GM21825 (cell line): ENCODE measurements at regions not wholly inside any gene's neighbourhood (a gene's known extent, or its start where the extent isn't known, plus 50 kb on each side); places are given as distances from the start of the nearest gene placed in this dataset.

Experiments
- ATAC-seq: cut with Tn5 transposase; IDR thresholded peaks from one replicate; pipeline ENCODE4 v1.9.1; 2021; ENCODE audit warnings: mild to moderate bottlenecking, moderate library complexity; ENCODE audit not compliant: unreplicated experiment

DNA sequence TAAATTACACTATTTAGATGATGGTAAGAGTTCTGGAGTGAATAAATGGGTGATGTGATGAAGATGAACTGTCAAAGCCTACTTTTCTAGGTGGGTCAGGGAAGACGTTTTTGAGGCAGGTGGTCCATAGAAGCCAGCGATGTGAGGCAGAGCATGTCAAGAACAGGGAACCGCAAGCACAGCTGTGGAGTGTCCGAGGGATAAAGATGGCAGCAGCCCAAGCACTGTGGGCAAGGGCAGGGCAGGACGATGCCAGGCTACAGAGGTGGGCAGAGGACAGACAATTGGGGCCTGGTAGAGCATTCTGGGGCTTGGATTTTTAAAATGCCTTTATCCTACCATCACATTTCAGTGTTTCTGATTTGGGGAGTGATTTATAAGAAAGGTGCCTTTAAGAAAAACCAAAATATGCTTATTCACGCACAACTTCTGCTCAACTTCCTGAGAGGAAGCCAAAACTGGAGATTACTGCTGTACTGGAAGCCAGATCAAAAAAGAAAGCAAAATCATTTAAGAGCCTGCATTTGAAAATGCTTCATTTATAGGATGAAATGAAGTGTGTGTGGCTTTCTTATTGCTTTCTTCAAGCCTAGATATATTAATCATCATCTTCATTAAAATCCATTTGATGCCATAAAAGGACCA lies 119.0 kb upstream of the WDR17 start:
- ATAC-seq: no peak

DNA sequence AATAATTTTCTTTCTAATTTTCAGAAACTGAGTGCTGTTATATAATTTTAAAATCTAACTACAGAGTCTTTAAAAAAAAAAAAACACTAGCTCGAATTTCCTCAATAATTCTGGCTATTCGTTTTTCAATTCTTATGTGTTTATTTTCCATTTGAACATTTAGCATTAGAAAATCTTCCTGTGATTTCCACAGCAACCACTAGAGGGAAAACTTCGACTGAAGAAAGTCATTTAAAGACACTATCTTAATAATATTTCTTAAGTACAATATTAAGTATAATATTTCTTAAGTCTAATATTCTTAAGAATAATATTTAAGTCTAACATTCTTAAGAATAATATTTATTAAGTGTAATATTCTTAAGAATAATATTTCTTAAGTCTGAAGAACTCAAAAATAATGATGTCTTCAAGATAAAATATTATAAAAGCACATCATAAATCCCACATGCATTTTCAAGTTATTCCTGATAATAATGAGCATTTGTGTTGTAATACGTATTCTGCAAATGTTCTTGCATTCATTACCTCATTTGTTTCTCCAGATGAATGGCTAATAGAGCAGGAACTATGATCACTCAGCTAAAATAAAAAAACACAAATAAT lies 118.4 kb upstream of the WDR17 start:
- ATAC-seq: no peak

DNA sequence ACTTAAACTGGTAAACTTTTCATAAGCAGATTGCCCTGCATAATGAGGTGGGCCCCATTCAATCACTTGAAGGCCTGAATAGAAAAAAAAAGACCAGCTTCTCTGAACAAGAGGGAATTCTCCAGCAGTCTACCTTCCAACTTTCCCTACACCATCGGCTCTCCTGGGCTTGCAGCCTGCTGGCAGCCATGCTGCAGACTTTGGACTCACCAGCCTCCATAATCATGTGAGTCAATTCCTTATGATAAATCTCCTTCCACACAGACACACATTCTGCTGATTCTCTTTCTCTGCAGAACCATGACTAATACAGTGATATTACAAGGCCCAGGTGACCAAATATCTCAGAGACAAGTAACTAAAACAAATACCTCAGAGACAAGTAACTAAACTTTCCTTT lies 113.8 kb upstream of the WDR17 start:
- ATAC-seq: no peak

DNA sequence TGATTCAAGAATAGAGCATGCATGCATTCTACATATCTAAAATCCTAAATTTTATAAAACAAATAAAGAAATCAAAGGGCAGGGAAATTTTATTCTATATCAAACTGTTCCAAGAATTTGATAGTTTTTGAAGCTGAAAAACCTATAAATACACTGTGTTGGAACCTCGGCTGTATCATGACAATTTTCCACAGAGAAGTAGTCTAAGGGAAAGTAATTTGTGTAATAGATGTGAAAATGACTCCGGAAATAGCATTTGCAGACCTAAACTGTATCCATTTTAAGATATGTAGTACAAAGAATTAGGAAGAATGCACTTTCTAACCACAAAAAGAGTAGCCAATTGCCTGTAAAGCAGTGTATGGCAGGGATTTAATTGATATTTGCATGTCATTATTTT lies 112.5 kb upstream of the WDR17 start:
- ATAC-seq: no peak

DNA sequence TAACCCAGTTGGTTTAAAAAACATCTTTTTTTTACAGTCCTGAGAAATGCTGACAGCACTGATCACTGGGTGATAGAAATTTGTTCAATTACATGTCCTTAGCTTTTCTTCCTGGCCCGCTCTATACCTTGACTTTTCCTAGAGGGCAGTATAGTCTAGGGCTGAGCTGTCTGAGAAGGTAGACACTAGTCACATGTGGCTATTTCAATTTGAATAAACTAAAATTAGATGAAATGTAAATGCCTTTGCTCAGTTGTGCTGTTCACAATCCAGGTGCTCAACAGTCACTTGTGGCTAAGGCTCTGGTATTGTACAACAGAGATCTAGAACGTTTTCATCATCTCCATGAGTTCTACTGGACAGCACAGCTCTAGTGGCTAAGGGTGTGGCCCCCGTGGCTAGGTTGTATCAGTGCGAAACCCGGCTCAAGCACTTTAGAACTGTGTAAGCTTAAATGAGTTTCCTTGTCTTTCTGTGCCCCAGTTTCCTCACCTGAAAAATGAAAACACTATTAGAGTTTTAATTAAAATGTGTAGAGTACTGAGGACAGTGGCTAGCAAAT lies 111.6 kb upstream of the WDR17 start:
- ATAC-seq: peak; percentile 85

DNA sequence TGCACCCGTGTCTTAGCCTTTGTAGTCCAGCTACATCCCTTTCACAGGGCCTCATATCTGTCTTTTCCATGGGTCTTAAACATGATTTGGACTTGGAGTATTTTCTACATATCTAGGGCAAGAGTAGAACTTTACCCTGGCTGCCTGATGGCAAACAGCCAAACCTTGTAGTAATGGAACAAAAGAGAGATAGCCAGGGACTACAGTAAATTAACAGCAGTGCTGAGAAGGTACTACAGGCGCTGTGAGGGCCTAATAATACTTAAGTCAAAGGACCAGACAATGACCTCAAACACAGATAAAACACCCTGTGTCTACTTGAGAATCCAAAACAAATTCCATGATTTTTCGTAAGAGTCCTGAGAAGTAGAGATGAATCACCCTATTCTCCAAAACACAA lies 111.0 kb upstream of the WDR17 start:
- ATAC-seq: no peak

DNA sequence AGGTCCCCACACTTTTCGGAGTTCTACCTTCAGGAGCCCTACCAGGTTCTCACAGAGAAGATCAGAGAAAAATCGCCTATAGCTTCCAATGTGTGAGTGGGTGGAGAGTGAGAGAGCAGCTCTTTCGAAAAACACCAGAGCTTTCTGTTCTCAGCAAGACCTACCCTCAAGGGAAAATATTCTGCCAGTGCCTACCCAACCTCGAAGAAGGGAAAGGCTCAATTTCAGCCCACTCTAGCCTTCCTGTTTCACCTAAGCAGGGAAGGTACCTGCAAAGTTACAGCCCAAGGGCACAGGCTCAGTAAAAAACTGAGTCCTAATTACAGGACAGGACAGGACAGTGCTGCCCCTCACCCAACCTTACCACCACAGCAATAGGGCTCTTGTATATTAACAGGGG lies 104.0 kb upstream of the WDR17 start:
- peak; percentile 95 for ATAC-seq

DNA sequence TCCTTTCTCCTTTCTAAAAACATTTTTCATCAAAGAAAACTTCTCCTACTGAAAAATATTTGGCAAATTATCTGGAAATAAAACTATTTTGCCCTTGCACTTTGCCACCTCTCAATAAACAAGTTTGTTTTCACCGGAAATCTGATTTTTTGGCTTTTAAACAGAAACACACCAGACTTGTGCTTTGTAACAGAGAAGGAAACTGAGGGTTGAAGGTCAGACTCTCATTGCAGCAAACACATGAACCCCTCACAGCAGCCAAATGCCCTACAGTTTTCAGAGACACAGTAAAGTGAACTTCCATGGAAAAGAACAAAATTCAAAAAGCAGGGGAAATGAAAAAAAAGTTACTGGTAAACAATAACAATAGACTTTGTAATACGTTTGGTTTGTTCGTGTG lies 95.6 kb upstream of the WDR17 start:
- ATAC-seq: no peak

DNA sequence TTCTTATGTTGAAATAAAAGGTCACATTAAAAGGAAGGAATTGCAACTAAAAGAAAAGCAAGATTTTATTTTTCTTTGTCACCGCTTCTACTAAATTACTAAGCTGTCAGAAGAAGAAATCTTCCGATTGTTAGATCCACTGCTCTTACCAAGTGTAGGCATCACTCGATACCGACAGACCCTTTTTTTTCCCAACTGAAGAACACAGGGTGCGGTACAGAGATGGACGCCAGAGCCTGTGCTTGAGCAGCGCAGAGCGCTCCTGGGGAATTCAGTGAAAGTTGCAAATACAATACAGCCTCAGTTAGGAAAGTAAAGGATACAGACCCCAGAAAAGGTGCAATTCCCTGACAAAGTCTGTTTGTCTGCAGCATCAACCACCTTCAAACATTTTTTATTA lies 94.9 kb upstream of the WDR17 start:
- no peak for ATAC-seq

DNA sequence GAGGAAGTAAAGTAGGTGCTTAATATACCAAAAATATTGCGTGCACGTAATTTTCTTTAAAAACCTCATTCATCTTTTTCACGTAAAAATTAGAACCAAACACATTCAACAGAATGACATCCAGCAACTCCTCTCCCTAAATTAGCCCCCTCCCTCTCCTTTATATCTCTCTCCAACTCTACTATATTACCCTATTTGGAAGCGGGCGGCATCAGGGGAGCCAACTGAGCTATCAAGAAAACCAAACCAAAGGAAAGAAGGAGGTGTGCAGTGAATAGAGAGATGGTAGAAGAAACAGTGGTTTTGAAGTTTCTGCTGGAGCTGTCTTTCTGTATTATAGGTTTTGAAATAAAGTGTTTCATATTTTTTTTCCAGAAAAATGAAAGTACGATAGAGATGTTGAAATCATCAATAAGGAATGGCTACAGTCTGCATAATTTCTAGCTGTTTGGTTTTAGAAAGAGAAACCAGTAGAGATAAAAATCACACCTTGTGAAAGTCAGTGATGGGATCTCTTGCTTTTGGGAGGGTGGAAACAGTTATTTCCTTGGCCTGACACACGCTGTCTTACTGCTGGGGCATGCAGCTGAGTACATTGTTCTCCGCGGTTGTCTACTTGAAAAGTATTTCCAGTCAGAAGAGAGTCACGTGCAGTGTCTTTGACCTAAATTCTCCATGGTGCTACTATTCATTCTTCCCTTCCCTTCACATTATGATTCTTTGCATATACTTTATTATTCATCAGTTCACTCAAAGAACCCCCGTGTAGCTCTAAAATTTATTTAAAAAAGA lies 94.1 kb upstream of the WDR17 start:
- no peak for ATAC-seq

DNA sequence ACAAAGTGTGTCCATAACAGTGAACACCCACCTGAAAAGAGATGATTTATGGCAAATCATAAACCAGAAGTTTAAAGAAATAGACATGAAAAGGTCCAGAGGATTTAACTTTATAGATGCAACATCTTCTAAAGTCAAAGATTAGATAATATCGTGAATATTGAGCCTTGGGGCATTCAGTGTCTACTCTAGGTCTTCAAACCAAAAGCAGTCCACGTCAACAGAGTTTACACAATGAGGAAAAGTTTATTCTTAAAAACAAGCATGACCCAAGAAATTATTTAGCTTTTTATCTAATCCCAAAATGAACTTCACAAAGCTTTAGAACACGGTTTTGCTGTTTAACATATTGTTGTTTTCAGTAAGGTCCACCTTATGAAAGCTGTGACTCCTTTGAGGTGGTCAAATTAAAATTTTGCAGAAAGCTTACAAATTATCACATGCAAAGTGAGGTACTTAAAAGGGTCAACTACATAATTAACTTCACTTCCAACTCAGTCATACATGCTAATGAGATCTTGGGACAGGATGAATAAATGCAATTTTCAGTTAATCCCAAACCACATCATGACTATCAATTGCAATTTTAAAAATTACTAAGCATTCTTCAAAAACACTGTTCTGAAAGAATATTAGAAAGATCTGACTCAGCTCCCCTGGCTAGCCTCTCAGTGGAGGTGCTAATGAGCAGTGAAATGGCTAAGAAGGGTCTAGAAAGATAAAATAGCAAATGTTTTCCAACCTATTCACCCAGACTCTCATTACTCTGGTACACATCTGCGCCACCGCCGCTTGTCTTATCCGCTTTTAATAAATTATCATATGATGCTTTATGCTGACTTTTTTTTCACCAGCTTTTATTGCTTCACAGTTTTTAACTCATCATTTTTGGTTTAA lies 92.4 kb upstream of the WDR17 start:
- no peak for ATAC-seq

DNA sequence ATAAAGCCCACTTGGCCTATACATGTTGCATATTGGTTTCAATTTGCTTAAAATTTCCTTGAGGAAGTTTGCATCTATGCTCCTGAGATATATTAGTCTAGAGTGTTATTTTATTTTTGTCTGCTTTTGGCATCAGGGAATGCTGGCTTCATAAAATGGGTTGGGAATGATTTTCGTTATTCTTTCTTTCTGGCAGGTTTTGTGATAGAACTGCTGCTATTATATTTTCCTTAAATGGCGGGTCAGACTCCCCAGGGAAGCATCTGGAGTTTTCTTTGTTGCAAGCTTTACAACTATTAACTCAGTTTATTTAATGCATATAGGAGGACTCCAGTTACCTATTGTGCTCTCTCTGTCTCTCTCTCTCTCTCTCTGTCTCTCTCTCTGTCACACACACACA lies 82.0 kb upstream of the WDR17 start:
- no peak for ATAC-seq

DNA sequence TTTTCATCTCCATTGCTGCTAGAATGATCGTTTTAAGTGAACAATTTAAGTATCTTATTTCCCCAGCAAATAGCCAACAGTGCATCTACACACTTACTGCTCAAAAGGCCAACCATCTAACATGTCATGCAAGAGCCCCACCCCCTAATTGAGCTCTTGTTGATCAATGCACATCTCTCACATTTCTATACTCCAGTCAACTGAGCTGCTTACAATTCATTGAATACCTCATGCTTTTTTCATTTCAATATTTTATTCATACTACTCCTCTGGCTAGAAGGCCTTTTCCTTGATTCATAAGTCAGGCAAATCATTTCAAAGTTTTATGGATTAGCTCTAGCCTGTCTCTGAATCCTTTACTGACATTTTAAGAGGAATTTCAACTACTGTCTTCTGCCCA lies 79.0 kb upstream of the WDR17 start:
- ATAC-seq: no peak

DNA sequence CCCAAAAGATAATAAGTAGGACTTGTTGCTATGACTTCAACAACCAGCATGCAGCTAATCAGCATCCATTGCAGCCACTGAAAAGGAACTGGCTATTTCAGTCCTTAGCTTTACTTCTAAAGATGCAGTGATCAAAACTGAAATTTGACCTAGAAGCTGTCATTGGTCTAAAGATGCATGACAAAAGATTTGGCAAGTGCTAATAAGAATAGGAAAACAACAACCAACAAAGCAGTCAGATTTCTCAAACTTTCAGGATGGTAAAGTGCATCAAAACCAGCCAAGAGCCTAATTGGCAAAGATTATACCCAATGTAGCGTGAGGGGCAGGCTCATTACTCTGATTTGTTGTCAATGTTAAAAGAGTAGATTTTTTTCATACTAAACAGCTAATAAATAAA lies 77.1 kb upstream of the WDR17 start:
- ATAC-seq: no peak

DNA sequence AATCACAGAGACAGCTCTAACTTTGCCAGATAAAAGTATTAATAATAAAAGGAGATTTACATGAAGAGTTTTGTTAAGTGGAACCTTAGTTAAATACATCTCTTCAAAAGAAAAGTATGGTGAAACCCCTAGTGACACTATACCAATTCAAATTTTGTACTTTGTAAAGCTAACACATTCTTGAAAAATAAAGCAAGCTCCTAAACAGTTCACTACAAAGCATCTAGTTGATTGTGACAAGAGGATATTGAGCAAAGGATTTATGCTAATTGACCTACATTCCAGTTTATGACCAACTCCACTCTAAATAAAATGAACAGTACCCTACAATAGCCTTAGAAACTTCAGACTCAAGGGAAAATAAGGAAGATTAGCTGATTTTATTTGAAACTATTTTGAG lies 69.4 kb upstream of the WDR17 start:
- no peak for ATAC-seq

DNA sequence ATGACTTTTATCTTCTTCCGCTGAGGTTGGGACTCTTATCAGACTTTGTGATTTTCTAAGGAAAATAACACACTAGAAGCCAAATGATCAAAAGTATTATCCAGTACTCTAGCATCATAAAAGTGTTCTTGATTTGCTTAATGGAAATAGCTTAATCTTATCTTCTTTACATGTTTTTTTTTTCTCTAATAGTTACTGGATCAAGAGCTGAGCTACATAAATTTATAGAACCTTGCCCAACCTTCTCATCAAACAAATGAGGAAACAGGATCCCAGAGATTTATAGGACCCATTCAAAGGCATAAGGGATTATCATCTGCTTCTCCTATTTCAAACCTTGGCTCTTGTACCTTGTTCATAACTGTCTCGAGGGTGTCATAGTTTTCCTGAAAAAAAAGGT lies 68.3 kb upstream of the WDR17 start:
- ATAC-seq: no peak

DNA sequence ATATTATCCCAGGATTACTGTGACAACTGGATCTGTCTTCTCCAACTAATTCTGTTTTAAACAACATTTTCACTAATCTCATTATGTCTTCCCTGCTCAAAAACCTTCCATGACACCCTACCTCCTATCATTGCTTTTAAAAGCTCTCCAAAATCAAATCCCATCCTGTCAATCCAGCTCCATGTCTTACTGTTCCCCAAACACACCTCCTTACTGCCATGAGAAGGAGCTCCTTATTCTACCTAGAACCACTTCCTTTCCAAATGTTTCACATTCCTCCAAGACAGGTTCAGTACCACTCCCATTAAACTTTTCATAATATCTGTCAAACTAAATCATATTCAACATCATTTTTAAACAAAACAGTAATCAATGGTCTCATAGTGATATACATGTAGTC lies 66.9 kb upstream of the WDR17 start:
- ATAC-seq: no peak

DNA sequence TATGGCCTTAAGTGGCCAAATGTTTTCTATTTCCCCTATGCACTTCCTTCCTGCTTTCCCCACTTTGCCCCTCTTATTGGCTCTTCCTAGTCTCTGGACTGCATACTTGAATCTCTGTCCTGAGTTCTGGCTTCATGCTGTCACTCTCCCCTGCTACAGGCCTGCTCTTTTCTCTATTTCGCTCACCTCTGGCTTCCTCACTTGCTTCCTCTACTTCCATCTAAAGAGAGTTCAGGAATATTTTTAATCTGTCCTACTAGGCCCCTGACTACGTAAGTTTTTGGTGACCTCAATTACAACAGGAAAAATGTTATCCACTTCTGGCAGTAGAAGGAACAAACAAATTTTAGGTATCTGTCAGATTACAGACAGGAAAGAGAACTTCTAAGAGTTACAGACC lies 65.7 kb upstream of the WDR17 start:
- no peak for ATAC-seq

DNA sequence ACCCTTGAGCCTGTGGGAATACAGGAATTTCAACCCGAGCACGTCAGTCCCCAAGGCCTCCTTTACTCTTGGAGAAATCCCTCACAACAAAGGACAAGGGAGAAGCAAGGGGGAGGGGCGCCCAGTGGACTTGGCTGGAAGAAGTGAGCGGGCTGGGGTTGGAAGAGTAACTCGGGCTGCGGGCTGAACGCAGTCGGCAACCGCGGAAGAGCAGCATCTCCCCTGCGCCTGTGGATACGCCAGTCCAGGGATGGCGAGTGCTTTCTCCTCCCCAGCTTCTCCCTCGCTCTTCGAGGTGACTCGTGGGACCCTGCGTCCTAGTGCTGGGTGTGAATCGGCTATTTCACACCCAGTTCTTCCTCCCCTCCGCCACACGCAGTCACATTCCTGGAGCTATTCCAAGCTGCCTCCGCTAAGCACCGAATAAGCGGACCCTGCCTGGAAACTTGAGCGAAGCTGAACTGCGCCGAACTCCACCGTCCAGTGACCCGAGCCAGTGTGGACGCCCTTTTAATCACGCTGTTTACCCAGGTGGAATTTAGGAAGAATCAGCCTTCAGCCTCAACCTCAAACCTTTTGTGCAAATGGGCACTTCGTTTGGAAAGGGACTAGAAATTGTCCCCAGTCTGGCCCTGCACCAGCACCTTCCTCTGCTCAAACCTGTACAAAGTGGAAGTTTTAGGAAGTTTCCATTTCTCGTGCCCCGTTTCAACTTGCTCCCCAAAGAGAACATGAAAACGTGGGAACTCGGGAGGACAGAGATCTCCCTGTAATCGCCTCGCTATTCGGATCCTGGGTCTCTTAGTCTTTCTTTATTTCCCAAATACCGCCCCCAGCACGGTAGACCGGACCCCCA lies 64.3 kb upstream of the WDR17 start:
- ATAC-seq: no peak

DNA sequence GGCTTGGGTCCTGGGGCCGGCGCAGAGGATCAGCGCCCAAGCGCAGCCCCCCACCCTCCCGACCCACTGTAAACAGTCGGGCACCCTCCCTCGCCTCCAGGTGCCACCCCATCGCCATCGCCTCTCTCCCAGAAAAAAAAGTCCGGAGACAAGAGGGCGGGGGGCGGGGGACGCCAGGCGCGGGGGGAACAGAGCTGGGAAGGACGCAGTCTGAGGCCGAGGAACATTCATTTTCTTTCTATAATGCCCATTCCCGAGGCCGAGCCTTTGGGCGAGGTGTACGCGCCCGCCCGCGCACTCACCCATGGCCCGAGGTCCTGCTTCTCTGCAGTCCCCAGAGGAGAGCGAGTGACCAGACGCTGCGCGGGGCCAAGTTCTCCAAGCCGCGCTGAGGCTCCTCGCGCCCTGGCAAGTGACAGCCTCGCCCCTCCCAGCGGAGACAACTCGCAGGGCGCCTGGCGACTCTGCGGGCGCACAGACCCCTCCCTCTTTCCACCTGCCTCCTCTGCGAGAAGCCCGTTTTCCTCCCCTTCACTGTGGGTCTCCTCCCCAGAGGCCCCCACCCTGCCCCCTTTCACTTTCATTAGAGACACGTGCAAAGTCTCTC lies 63.5 kb upstream of the WDR17 start:
- ATAC-seq: peak; percentile 81
